ENCODE measurements at regions not wholly inside any gene's neighbourhood (a gene's known extent, or its start where the extent isn't known, plus 50 kb on each side); places are given as distances from the start of the nearest gene placed in this dataset.
"Not testable (repeated sequence)": the region's sequence is repeated elsewhere in the genome, so short reads cannot be mapped to it uniquely, and the experiment has no call there.

DNA sequence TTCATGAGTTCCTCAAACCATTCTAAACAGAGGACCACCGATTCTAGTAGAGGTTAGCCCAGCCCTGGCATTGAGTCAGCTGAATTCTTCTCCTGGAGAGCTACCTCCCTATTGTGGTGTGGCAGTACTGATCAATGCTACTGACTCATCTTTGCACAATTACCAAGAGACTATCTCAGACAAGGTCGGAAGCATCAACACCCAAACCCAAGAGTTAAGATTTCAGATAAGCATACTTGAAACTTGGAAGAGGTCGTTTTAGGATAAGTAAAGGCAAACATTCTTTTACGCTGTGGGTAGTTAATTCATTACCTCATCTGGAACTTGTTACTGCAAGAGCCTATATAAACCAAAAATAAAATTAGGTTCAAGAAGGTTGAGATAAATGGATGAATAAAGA is 154.6 kb upstream of the NRBF2 start:
- intact Hi-C loops (cut with DNase I): no loop called here
- DNase-seq (ENCODE audit: low spot score in 2 of 2): no peak
- Histone ChIP-seq H3K27me3 (no peaks in the 10 kb centered on the region), H3K27ac (no peak overlapping the region), H3K36me3 (no peaks in the 10 kb centered on the region), H3K9me3 (no peaks in the 10 kb centered on the region), H3K4me3 (no peak overlapping the region), H3K4me1 (no peaks in the 10 kb centered on the region)
- TF ChIP-seq, protein P1, sequence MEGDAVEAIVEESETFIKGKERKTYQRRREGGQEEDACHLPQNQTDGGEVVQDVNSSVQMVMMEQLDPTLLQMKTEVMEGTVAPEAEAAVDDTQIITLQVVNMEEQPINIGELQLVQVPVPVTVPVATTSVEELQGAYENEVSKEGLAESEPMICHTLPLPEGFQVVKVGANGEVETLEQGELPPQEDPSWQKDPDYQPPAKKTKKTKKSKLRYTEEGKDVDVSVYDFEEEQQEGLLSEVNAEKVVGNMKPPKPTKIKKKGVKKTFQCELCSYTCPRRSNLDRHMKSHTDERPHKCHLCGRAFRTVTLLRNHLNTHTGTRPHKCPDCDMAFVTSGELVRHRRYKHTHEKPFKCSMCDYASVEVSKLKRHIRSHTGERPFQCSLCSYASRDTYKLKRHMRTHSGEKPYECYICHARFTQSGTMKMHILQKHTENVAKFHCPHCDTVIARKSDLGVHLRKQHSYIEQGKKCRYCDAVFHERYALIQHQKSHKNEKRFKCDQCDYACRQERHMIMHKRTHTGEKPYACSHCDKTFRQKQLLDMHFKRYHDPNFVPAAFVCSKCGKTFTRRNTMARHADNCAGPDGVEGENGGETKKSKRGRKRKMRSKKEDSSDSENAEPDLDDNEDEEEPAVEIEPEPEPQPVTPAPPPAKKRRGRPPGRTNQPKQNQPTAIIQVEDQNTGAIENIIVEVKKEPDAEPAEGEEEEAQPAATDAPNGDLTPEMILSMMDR (IDR thresholded peaks at IDR 0.05): no peak

DNA sequence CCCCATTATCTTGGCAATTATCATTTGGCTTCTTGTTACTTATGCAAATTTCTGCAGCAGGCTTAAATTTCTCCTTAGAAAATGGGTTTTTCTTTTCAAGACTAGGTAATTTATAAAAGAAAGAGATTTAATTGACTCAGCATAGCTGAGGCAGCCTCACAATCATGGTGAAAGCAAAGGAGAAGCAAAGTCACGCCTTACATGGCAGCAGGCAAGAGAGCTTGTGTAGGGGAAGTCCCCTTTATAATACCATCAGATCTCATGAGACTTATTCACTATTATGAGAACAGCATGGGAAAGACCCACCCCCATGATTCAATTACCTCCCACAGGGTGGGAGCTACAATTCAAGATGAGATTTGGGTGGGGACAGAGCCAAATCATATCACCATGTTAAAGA is 158.3 kb upstream of the NRBF2 start:
- H3K27me3 ChIP-seq; intact Hi-C loops (cut with DNase I); H3K9me3 ChIP-seq; DNase-seq (ENCODE audit: low spot score in 2 of 2); H3K4me1 ChIP-seq; H3K4me3 ChIP-seq; H3K27ac ChIP-seq; H3K36me3 ChIP-seq: not testable (repeated sequence)

DNA sequence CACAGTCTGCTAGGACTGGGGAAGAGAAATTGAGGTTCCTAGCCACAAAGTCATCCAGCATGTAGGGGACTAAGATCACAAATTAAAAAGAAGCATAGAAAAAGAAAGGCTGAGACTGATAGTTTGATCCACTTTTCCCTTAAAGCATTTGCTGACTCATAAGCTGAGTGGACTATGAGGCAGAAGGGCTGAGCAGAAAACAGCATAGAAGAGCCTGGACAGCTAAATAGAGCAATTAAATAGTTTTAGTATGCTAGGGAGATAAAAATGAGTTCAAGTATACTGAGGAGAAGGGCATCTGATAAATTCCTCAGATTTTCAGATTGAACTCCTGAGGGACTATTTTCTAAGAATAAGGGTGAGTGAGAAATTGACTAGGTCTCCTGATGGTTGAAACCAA is 155.9 kb upstream of the EGR2 start:
- TF ChIP-seq, protein P1 (IDR thresholded peaks at IDR 0.05): no peak
- no peaks in the 10 kb centered on the region for H3K36me3 ChIP-seq
- no peaks in the 10 kb centered on the region for H3K27me3 ChIP-seq
- intact Hi-C loops (cut with DNase I): no loop called here
- H3K4me1 ChIP-seq: no peaks in the 10 kb centered on the region
- H3K27ac ChIP-seq: no peak overlapping the region
- DNase-seq (ENCODE audit: low spot score in 2 of 2): no peak
- no peak overlapping the region for H3K4me3 ChIP-seq
- no peaks in the 10 kb centered on the region for H3K9me3 ChIP-seq

DNA sequence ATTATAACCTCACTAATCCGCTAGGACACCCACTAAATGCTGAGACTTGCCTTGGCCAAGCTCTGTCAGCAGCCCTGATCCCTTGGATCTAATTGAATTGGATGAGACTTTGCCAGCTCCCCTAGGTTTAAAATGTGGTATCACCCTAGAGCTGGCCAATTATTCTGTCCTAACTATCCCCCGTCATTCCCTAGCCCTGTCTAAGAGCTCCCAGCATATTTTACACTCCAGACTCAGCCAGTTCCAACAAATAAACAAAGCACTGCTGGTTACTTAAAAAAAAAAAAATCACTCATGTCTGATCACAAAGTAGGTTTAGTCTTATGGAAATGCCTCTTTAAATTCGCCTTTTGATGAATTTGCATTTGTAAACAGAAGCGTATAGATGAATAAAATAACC is 147.9 kb upstream of the EGR2 start:
- no peaks in the 10 kb centered on the region for H3K27me3 ChIP-seq
- TF ChIP-seq, protein P1 (IDR thresholded peaks at IDR 0.05): no peak
- intact Hi-C loops (cut with DNase I): no loop called here
- no peak overlapping the region for H3K4me3 ChIP-seq
- H3K36me3 ChIP-seq: no peaks in the 10 kb centered on the region
- H3K27ac ChIP-seq: no peak overlapping the region
- no peaks in the 10 kb centered on the region for H3K4me1 ChIP-seq
- no peak for DNase-seq (ENCODE audit: low spot score in 2 of 2)
- H3K9me3 ChIP-seq: no peaks in the 10 kb centered on the region

DNA sequence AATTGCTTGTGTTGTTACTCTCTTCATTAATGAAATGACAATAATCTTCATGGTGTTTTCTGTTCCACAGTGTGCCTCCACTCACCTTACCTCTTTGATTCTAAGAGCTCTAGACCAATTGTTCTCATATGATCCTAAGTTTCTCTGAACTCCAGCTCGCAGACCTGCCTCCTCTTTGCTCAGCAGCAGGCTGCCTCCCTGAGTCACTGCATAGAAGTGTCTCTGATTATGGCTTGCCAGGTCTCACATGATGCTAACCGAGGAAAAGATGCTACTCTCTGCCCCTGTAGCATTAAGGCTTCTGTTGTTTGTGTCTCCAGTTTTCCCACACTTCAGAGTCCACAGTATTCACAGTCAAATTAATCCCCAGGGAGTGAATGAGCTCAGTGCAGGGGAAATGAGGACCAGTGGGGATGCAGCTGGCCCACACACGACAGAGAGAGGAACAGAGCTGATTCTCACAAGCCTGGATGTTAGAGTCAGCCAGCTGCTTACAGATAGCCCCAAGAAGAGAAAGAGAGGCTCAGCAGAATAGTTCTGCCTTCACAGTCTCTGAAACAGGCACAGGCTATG is 145.9 kb upstream of the EGR2 start:
- TF ChIP-seq, protein P1 (IDR thresholded peaks at IDR 0.05): no peak
- Histone ChIP-seq H3K4me1 (no peaks in the 10 kb centered on the region), H3K27ac (no peak overlapping the region), H3K4me3 (no peak overlapping the region), H3K27me3 (no peaks in the 10 kb centered on the region), H3K36me3 (no peaks in the 10 kb centered on the region), H3K9me3 (no peaks in the 10 kb centered on the region)
- DNase-seq (ENCODE audit: low spot score in 2 of 2): no peak
- intact Hi-C loops (cut with DNase I): no loop called here

DNA sequence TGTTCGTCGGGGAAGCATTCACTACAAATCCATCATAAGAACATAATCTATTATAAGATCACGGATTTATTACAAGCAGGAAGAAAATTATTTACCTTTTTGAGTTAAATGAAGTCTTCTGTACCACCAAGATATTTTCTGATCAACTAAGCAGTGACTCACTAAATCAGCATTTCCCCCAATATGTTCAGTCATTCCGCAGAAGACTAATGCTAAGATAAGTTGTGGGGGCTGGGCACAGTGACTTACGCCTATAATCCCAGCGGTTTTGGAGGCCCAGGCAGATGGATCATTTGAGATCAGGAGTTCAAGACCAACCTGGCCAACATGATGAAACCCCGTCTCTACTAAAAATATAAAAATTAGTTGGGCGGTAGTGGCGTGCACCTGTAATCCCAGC is 144.2 kb upstream of the EGR2 start:
- Histone ChIP-seq H3K9me3 (no peaks in the 10 kb centered on the region), H3K4me1 (no peaks in the 10 kb centered on the region), H3K27me3 (no peaks in the 10 kb centered on the region), H3K27ac (no peak overlapping the region), H3K4me3 (no peak overlapping the region), H3K36me3 (no peaks in the 10 kb centered on the region)
- intact Hi-C loops (cut with DNase I): no loop called here
- TF ChIP-seq, protein P1 (IDR thresholded peaks at IDR 0.05): no peak
- DNase-seq (ENCODE audit: low spot score in 2 of 2): no peak

Measured in ascending aorta (tissue), 2 donors.